ENCODE measurements at regions not wholly inside any gene's neighbourhood (a gene's known extent, or its start where the extent isn't known, plus 50 kb on each side); places are given as distances from the start of the nearest gene placed in this dataset.

- H3K36me3 ChIP-seq (ENCODE audit: insufficient read depth, insufficient read length, low read length), result no peaks in the 10 kb centered on the region
- H3K27me3 ChIP-seq (ENCODE audit: insufficient read depth, insufficient read length), result no peaks in the 10 kb centered on the region
- H3K4me3 ChIP-seq (ENCODE audit: insufficient read length, low read depth), result no peak overlapping the region
- no peak for TF ChIP-seq ZNF274 (IDR thresholded peaks at IDR 0.05; ENCODE audit: low read depth, low read length)
- no peak for TF ChIP-seq YY1 (IDR thresholded peaks at IDR 0.05; ENCODE audit: insufficient read depth, insufficient read length)
- H3K4me1 ChIP-seq (ENCODE audit: insufficient read depth, insufficient read length), result no peaks in the 10 kb centered on the region
- H3K9ac ChIP-seq (ENCODE audit: insufficient read length, low read depth), result no peak overlapping the region
- no peak for DNase-seq (ENCODE audit: low read depth, low spot score)
- H3K9me3 ChIP-seq (ENCODE audit: insufficient read depth, low read length), result no peaks in the 10 kb centered on the region
Observed at GRCh38 chr7:13639396-13639795, 350.1 kb downstream of the ETV1 start.

DNA sequence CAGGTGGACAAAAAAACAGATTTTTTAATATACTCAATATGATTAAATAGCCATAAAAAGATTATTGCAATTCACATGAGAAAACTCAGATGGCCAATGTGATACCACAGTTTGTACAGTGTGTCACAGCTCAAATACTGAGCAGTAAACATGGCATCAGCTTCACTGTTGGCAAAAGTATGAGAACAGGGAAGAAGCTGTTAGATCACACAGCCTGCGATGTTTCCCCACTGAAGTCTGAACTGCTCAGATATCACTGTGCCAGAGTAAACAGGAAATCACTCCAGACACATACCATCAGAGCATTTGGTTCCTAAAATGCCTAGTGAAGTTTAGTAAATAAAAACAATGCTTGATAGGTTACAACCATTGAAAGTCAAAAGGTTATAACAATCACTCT lies 347.8 kb downstream of the ETV1 start:
- Histone ChIP-seq H3K27me3 (ENCODE audit: insufficient read depth, insufficient read length) (no peaks in the 10 kb centered on the region), H3K4me3 (ENCODE audit: insufficient read length, low read depth) (no peak overlapping the region), H3K9ac (ENCODE audit: insufficient read length, low read depth) (no peak overlapping the region), H3K4me1 (ENCODE audit: insufficient read depth, insufficient read length) (no peaks in the 10 kb centered on the region), H3K36me3 (ENCODE audit: insufficient read depth, insufficient read length, low read length) (no peaks in the 10 kb centered on the region), H3K9me3 (ENCODE audit: insufficient read depth, low read length) (no peaks in the 10 kb centered on the region)
- no peak for DNase-seq (ENCODE audit: low read depth, low spot score)
- TF ChIP-seq SUZ12 (IDR thresholded peaks at IDR 0.05; ENCODE audit: extremely low read depth, insufficient read depth, insufficient read length) (no peak), YY1 (IDR thresholded peaks at IDR 0.05; ENCODE audit: insufficient read depth, insufficient read length) (no peak), ZNF274 (IDR thresholded peaks at IDR 0.05; ENCODE audit: low read depth, low read length) (no peak)

DNA sequence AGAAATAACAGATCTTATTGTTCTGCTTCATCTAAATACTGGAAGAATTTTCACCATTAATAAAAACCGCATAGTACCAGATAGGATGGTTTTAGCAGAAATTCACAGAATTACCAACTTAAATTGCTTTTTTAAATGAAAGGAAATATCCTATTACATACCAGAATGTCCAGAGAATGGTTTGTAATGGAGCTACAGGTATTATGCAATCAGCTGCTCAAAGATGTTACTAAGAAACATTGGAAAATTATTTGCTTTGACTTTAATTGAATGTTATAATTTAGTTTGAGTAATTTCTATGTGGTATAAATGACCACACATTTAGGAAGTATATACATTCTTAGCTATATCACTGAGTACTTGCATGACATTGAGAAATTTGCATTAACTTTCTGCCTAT lies 338.3 kb downstream of the ETV1 start:
- no peak for DNase-seq (ENCODE audit: low read depth, low spot score)
- H3K9me3 ChIP-seq (ENCODE audit: insufficient read depth, low read length), result no peaks in the 10 kb centered on the region
- H3K27me3 ChIP-seq (ENCODE audit: insufficient read depth, insufficient read length), result no peaks in the 10 kb centered on the region
- H3K9ac ChIP-seq (ENCODE audit: insufficient read length, low read depth), result no peak overlapping the region
- no peaks in the 10 kb centered on the region for H3K4me1 ChIP-seq (ENCODE audit: insufficient read depth, insufficient read length)
- no peak for TF ChIP-seq SUZ12 (IDR thresholded peaks at IDR 0.05; ENCODE audit: extremely low read depth, insufficient read depth, insufficient read length)
- no peak for TF ChIP-seq ZNF274 (IDR thresholded peaks at IDR 0.05; ENCODE audit: low read depth, low read length)
- no peak for TF ChIP-seq YY1 (IDR thresholded peaks at IDR 0.05; ENCODE audit: insufficient read depth, insufficient read length)
- H3K36me3 ChIP-seq (ENCODE audit: insufficient read depth, insufficient read length, low read length), result no peaks in the 10 kb centered on the region
- no peak overlapping the region for H3K4me3 ChIP-seq (ENCODE audit: insufficient read length, low read depth)

GRCh38 chr7:13656330-13656729 lies 333.1 kb downstream of the ETV1 start:
- TF ChIP-seq SUZ12 (IDR thresholded peaks at IDR 0.05; ENCODE audit: extremely low read depth, insufficient read depth, insufficient read length) (no peak), ZNF274 (IDR thresholded peaks at IDR 0.05; ENCODE audit: low read depth, low read length) (no peak), YY1 (IDR thresholded peaks at IDR 0.05; ENCODE audit: insufficient read depth, insufficient read length) (no peak)
- H3K27me3 ChIP-seq (ENCODE audit: insufficient read depth, insufficient read length), result no peaks in the 10 kb centered on the region
- H3K9me3 ChIP-seq (ENCODE audit: insufficient read depth, low read length), result no peaks in the 10 kb centered on the region
- H3K4me1 ChIP-seq (ENCODE audit: insufficient read depth, insufficient read length), result no peaks in the 10 kb centered on the region
- H3K4me3 ChIP-seq (ENCODE audit: insufficient read length, low read depth), result no peak overlapping the region
- H3K9ac ChIP-seq (ENCODE audit: insufficient read length, low read depth), result no peak overlapping the region
- DNase-seq (ENCODE audit: low read depth, low spot score), result no peak
- H3K36me3 ChIP-seq (ENCODE audit: insufficient read depth, insufficient read length, low read length), result no peaks in the 10 kb centered on the region

- H3K9me3 ChIP-seq (ENCODE audit: insufficient read depth, low read length), result peaks cover 4% of the 10 kb centered on the region
- no peaks in the 10 kb centered on the region for H3K27me3 ChIP-seq (ENCODE audit: insufficient read depth, insufficient read length)
- no peak overlapping the region for H3K9ac ChIP-seq (ENCODE audit: insufficient read length, low read depth)
- H3K4me1 ChIP-seq (ENCODE audit: insufficient read depth, insufficient read length), result no peaks in the 10 kb centered on the region
- no peak for TF ChIP-seq ZNF274 (IDR thresholded peaks at IDR 0.05; ENCODE audit: low read depth, low read length)
- no peak for TF ChIP-seq YY1 (IDR thresholded peaks at IDR 0.05; ENCODE audit: insufficient read depth, insufficient read length)
- DNase-seq (ENCODE audit: low read depth, low spot score), result no peak
- H3K36me3 ChIP-seq (ENCODE audit: insufficient read depth, insufficient read length, low read length), result no peaks in the 10 kb centered on the region
- no peak overlapping the region for H3K4me3 ChIP-seq (ENCODE audit: insufficient read length, low read depth)
Observed at GRCh38 chr7:13673290-13673689, 316.2 kb downstream of the ETV1 start.

DNA sequence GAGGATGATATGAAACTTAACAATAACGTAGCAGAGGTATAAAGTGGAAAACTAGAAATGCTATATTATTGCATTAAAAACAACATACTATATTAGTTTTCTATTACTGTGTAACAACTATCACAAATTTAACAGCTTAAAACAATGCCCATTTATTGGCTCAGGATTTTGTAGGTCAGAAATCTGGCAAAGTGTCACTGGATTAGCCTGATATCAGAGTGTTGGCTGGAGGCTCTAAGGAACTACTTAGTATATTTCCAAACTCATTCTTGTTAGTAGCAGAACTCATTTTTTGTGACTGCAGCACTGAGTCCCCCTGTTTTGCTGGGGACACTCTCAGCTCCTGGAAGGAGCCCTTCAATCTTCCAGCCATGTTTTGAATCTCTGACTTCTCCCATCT lies 306.8 kb downstream of the ETV1 start:
- DNase-seq (ENCODE audit: low read depth, low spot score), result no peak
- Histone ChIP-seq H3K9me3 (ENCODE audit: insufficient read depth, low read length) (peaks cover 9% of the 10 kb centered on the region), H3K4me3 (ENCODE audit: insufficient read length, low read depth) (no peak overlapping the region), H3K27me3 (ENCODE audit: insufficient read depth, insufficient read length) (no peaks in the 10 kb centered on the region), H3K4me1 (ENCODE audit: insufficient read depth, insufficient read length) (no peaks in the 10 kb centered on the region), H3K36me3 (ENCODE audit: insufficient read depth, insufficient read length, low read length) (no peaks in the 10 kb centered on the region), H3K9ac (ENCODE audit: insufficient read length, low read depth) (no peak overlapping the region)
- TF ChIP-seq SUZ12 (IDR thresholded peaks at IDR 0.05; ENCODE audit: extremely low read depth, insufficient read depth, insufficient read length) (no peak), ZNF274 (IDR thresholded peaks at IDR 0.05; ENCODE audit: low read depth, low read length) (no peak), YY1 (IDR thresholded peaks at IDR 0.05; ENCODE audit: insufficient read depth, insufficient read length) (no peak)

DNA sequence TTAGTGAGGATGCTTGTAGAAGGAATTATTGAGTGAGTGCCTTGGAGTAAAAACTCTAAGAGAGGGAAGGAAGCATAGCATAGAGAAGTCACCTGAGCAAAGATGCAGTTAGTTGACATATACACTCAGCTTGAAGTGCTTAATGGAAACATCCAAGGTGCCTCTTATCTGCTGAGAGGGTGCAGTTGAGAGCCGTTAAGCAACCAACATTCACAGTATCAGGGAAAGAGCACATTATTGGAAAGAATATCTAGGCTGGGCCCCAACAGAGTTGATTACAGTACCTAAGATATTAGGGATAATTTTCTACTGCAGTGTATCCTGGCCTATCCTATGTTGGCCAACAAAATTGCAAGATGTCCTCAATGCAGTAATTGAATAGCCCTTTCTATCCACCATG lies 302.0 kb downstream of the ETV1 start:
- Histone ChIP-seq H3K9me3 (ENCODE audit: insufficient read depth, low read length) (no peaks in the 10 kb centered on the region), H3K36me3 (ENCODE audit: insufficient read depth, insufficient read length, low read length) (no peaks in the 10 kb centered on the region), H3K27me3 (ENCODE audit: insufficient read depth, insufficient read length) (no peaks in the 10 kb centered on the region), H3K4me1 (ENCODE audit: insufficient read depth, insufficient read length) (no peaks in the 10 kb centered on the region), H3K9ac (ENCODE audit: insufficient read length, low read depth) (no peak overlapping the region), H3K4me3 (ENCODE audit: insufficient read length, low read depth) (no peak overlapping the region)
- no peak for DNase-seq (ENCODE audit: low read depth, low spot score)
- TF ChIP-seq YY1 (IDR thresholded peaks at IDR 0.05; ENCODE audit: insufficient read depth, insufficient read length) (no peak), ZNF274 (IDR thresholded peaks at IDR 0.05; ENCODE audit: low read depth, low read length) (no peak), SUZ12 (IDR thresholded peaks at IDR 0.05; ENCODE audit: extremely low read depth, insufficient read depth, insufficient read length) (no peak)

DNA sequence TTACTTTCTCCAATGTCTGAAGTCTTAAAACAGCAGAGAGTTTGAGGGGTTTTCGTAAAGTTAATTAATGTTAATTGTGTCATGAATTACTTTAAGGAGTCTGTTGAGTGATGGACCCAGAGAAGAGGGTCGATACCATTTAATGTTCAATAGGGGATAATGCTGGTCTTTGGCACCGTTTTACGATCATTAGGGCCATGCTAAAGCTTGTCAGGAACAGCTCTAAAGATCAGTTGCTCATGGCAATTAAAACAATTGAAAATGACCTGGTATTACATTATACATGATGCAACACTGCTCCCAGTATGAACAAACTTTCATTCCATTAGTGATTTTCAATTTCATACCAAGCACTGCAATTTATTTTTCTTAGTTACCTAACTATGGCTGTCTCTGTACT lies 296.9 kb downstream of the ETV1 start:
- no peaks in the 10 kb centered on the region for H3K4me1 ChIP-seq (ENCODE audit: insufficient read depth, insufficient read length)
- H3K36me3 ChIP-seq (ENCODE audit: insufficient read depth, insufficient read length, low read length), result no peaks in the 10 kb centered on the region
- H3K9me3 ChIP-seq (ENCODE audit: insufficient read depth, low read length), result no peaks in the 10 kb centered on the region
- no peak for DNase-seq (ENCODE audit: low read depth, low spot score)
- H3K4me3 ChIP-seq (ENCODE audit: insufficient read length, low read depth), result no peak overlapping the region
- H3K9ac ChIP-seq (ENCODE audit: insufficient read length, low read depth), result no peak overlapping the region
- H3K27me3 ChIP-seq (ENCODE audit: insufficient read depth, insufficient read length), result no peaks in the 10 kb centered on the region
- TF ChIP-seq YY1 (IDR thresholded peaks at IDR 0.05; ENCODE audit: insufficient read depth, insufficient read length) (no peak), ZNF274 (IDR thresholded peaks at IDR 0.05; ENCODE audit: low read depth, low read length) (no peak), SUZ12 (IDR thresholded peaks at IDR 0.05; ENCODE audit: extremely low read depth, insufficient read depth, insufficient read length) (no peak)
